HG03097 (cell line): ENCODE measurements at regions not wholly inside any gene's neighbourhood (a gene's known extent, or its start where the extent isn't known, plus 50 kb on each side); places are given as distances from the start of the nearest gene placed in this dataset.
"Not testable (repeated sequence)": the region's sequence is repeated elsewhere in the genome, so short reads cannot be mapped to it uniquely, and the experiment has no call there.

Experiments
- ATAC-seq: cut with Tn5 transposase; IDR thresholded peaks from one replicate; pipeline ENCODE4 v1.9.1; 2021; ENCODE audit not compliant: unreplicated experiment, low FRiP score

GRCh38 chr15:84151205-84151931, 84.2 kb upstream of the GOLGA6L4 start:
- ATAC-seq = no peak

- not testable (repeated sequence) for ATAC-seq
Observed at GRCh38 chr15:84152381-84152979, 83.1 kb upstream of the GOLGA6L4 start.

- ATAC-seq = not testable (repeated sequence)
Observed at GRCh38 chr15:84153655-84154140, 81.9 kb upstream of the GOLGA6L4 start.

GRCh38 chr15:84154314-84154713, 81.3 kb upstream of the GOLGA6L4 start:
- ATAC-seq = not testable (repeated sequence)

GRCh38 chr15:84154787-84155186, 80.8 kb upstream of the GOLGA6L4 start:
- not testable (repeated sequence) for ATAC-seq

- not testable (repeated sequence) for ATAC-seq
Observed at GRCh38 chr15:84155792-84156587, 79.6 kb upstream of the GOLGA6L4 start.

GRCh38 chr15:84156588-84156840, 79.1 kb upstream of the GOLGA6L4 start:
- ATAC-seq = not testable (repeated sequence)

- not testable (repeated sequence) for ATAC-seq
Observed at GRCh38 chr15:84157056-84157632, 78.4 kb upstream of the GOLGA6L4 start.

GRCh38 chr15:84157857-84158256, 77.7 kb upstream of the GOLGA6L4 start:
- not testable (repeated sequence) for ATAC-seq

- not testable (repeated sequence) for ATAC-seq
Observed at GRCh38 chr15:84159346-84160269, 76.0 kb upstream of the GOLGA6L4 start.

GRCh38 chr15:84164423-84165292, 70.9 kb upstream of the GOLGA6L4 start:
- not testable (repeated sequence) for ATAC-seq

GRCh38 chr15:84170029-84170428, 65.5 kb upstream of the GOLGA6L4 start:
- not testable (repeated sequence) for ATAC-seq

GRCh38 chr15:84173231-84173610, 62.4 kb upstream of the GOLGA6L4 start:
- not testable (repeated sequence) for ATAC-seq
